ENCODE measurements at regions not wholly inside any gene's neighbourhood (a gene's known extent, or its start where the extent isn't known, plus 50 kb on each side); places are given as distances from the start of the nearest gene placed in this dataset.

GRCh38 chr3:193998628-193999195 is 137.2 kb upstream of the HES1 start:
- 60 to 82% (median 71%) methylated on average over 12 of the region's 12 CpGs for WGBS, 5 donors
- H3K4me3 ChIP-seq = no peak overlapping the region
- H3K27me3 ChIP-seq (replicated peaks in 1 of 7) = peaks cover 0 to 31% (median 0%) of the 10 kb centered on the region in 7 donors
- DNase-seq = no peak
- no peak overlapping the region for H3K27ac ChIP-seq
- no peaks in the 10 kb centered on the region for H3K36me3 ChIP-seq
- H3K4me1 ChIP-seq = peaks cover 12 to 47% (median 21%) of the 10 kb centered on the region in 6 donors
- no peak for TF ChIP-seq CTCF (IDR thresholded peaks at IDR 0.05 in 8 of 11, conservative IDR thresholded peaks at IDR 0.05 in 3 of 11)
- intact Hi-C loops (cut with DNase I; ENCODE audit: low total_unique reads) = no loop called here
- no peaks in the 10 kb centered on the region for H3K9me3 ChIP-seq

GRCh38 chr3:194000100-194000499 is 135.8 kb upstream of the HES1 start:
- intact Hi-C loops (cut with DNase I; ENCODE audit: low total_unique reads) = no loop called here
- TF ChIP-seq POLR2A (IDR thresholded peaks at IDR 0.05) (no peak), POLR2AphosphoS5 (IDR thresholded peaks at IDR 0.05) (no peak), CTCF (IDR thresholded peaks at IDR 0.05 in 8 of 11, conservative IDR thresholded peaks at IDR 0.05 in 3 of 11) (no peak)
- 87 to 98% (median 92%) methylated on average over 4 of the region's 4 CpGs for WGBS, 5 donors

GRCh38 chr3:194000712-194001111 is 135.2 kb upstream of the HES1 start:
- TF ChIP-seq POLR2A (IDR thresholded peaks at IDR 0.05) (no peak), POLR2AphosphoS5 (IDR thresholded peaks at IDR 0.05) (no peak), CTCF (IDR thresholded peaks at IDR 0.05 in 8 of 11, conservative IDR thresholded peaks at IDR 0.05 in 3 of 11) (no peak)
- 67 to 93% (median 87%) methylated on average over 4 of the region's 4 CpGs for WGBS, 5 donors
- Histone ChIP-seq H3K36me3 (no peaks in the 10 kb centered on the region), H3K9me3 (no peaks in the 10 kb centered on the region), H3K27me3 (replicated peaks in 1 of 7) (peaks cover 0 to 33% (median 0%) of the 10 kb centered on the region in 7 donors), H3K4me3 (no peak overlapping the region), H3K4me1 (peaks cover 29 to 67% (median 41%) of the 10 kb centered on the region in 6 donors), H3K27ac (no peak overlapping the region)
- DNase-seq = no peak
- intact Hi-C loops (cut with DNase I; ENCODE audit: low total_unique reads) = no loop called here

More at GRCh38 chr3:194000100-194000499, 135.8 kb upstream of the HES1 start:
- H3K27ac ChIP-seq = no peak overlapping the region
- H3K27me3 ChIP-seq (replicated peaks in 1 of 7) = peaks cover 0 to 33% (median 0%) of the 10 kb centered on the region in 7 donors
- no peak overlapping the region for H3K4me3 ChIP-seq
- H3K4me1 ChIP-seq = peaks cover 25 to 61% (median 35%) of the 10 kb centered on the region in 6 donors
- no peak for DNase-seq
- H3K9me3 ChIP-seq = no peaks in the 10 kb centered on the region
- H3K36me3 ChIP-seq = no peaks in the 10 kb centered on the region

- H3K27ac ChIP-seq = peak overlapping the region in 3 of 8 donors; percentile 75 to 82 (median 80)
- WGBS, 5 donors = 85 to 91% (median 90%) methylated on average over 20 of the region's 20 CpGs
- H3K36me3 ChIP-seq = no peaks in the 10 kb centered on the region
- peaks cover 29 to 71% (median 45%) of the 10 kb centered on the region in 6 donors for H3K4me1 ChIP-seq
- H3K4me3 ChIP-seq = no peak overlapping the region
- intact Hi-C loops (cut with DNase I; ENCODE audit: low total_unique reads) = no loop called here
- no peaks in the 10 kb centered on the region for H3K9me3 ChIP-seq
- peaks cover 0 to 33% (median 0%) of the 10 kb centered on the region in 7 donors for H3K27me3 ChIP-seq (replicated peaks in 1 of 7)
- no peak for TF ChIP-seq POLR2AphosphoS5 (IDR thresholded peaks at IDR 0.05)
- TF ChIP-seq POLR2A (IDR thresholded peaks at IDR 0.05) = no peak
- no peak for TF ChIP-seq CTCF (IDR thresholded peaks at IDR 0.05 in 8 of 11, conservative IDR thresholded peaks at IDR 0.05 in 3 of 11)
- no peak for DNase-seq
Measured at GRCh38 chr3:194001728-194002459, 134.1 kb upstream of the HES1 start.
